GM12892 (cell line): ENCODE measurements at regions not wholly inside any gene's neighbourhood (a gene's known extent, or its start where the extent isn't known, plus 50 kb on each side); places are given as distances from the start of the nearest gene placed in this dataset.

Experiments
- POLR2A ChIP-seq: IDR thresholded peaks from 2 replicates; pipeline ENCODE4 v1.6.1; 2011; ENCODE audit warnings: low read depth, low read length, control low read depth
- POLR2AphosphoS5 ChIP-seq: IDR thresholded peaks from 2 replicates; pipeline ENCODE4 v1.6.1; 2011; ENCODE audit warnings: low read depth, low read length, control low read depth

GRCh38 chr1:218166268-218166945 is 118.7 kb upstream of the RRP15 start:
- no peak for TF ChIP-seq POLR2AphosphoS5
- TF ChIP-seq POLR2A: no peak
